Sigmoid colon (tissue), 4 donors: ENCODE measurements at regions not wholly inside any gene's neighbourhood (a gene's known extent, or its start where the extent isn't known, plus 50 kb on each side); places are given as distances from the start of the nearest gene placed in this dataset.

ENCODE experiments used
- POLR2A ChIP-seq, 2 donors: fragments of 450-650 bp; IDR thresholded peaks; one replicate each; pipeline ENCODE4 v1.6.1; 2016; ENCODE audit warnings: antibody characterized with exemption in 2 of 2, mild to moderate bottlenecking in 2 of 2, moderate library complexity in 2 of 2
- POLR2AphosphoS5 ChIP-seq, 4 donors: sonication (generic); formaldehyde crosslinking; IDR thresholded peaks; one replicate each; pipeline ENCODE4 v1.6.1; 2017; ENCODE audit warnings: antibody characterized with exemption in 4 of 4
- TF ChIP-seq, protein P1 (sequence below), 4 experiments: fragments of 450-650 bp in 3 of 4; fragments of 200-600 bp in 1 of 4; IDR thresholded peaks; one replicate each; pipeline ENCODE4 v1.5.1; 2016 to 2019; ENCODE audit warnings: antibody characterized with exemption in 4 of 4, mild to moderate bottlenecking in 3 of 4, moderate library complexity in 2 of 4

DNA sequence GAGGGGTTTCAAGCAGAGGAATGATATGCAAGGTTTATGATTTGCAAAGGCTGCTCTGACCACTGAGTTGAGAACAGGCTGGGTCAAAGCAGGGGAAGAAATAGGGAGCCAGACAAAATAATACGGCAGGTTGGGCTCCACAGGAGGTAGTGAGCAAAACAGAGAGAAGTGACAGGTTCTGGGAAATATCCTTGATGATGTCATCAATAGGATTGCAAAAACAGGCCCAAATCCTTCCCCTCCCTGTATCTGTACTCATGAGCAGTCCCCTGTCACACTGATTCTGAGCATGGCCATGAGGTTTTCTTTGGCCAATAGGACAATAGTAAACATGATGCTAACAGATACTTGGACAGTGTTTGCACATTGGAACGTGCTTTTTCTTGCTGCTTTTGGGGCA lies 471.8 kb upstream of the BRINP1 start:
- TF ChIP-seq POLR2AphosphoS5 (IDR thresholded peaks at IDR 0.05) (no peak), POLR2A (IDR thresholded peaks at IDR 0.05) (no peak)
- TF ChIP-seq, protein P1, sequence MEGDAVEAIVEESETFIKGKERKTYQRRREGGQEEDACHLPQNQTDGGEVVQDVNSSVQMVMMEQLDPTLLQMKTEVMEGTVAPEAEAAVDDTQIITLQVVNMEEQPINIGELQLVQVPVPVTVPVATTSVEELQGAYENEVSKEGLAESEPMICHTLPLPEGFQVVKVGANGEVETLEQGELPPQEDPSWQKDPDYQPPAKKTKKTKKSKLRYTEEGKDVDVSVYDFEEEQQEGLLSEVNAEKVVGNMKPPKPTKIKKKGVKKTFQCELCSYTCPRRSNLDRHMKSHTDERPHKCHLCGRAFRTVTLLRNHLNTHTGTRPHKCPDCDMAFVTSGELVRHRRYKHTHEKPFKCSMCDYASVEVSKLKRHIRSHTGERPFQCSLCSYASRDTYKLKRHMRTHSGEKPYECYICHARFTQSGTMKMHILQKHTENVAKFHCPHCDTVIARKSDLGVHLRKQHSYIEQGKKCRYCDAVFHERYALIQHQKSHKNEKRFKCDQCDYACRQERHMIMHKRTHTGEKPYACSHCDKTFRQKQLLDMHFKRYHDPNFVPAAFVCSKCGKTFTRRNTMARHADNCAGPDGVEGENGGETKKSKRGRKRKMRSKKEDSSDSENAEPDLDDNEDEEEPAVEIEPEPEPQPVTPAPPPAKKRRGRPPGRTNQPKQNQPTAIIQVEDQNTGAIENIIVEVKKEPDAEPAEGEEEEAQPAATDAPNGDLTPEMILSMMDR (IDR thresholded peaks at IDR 0.05), result no peak
